ENCODE measurements at regions not wholly inside any gene's neighbourhood (a gene's known extent, or its start where the extent isn't known, plus 50 kb on each side); places are given as distances from the start of the nearest gene placed in this dataset.

DNA sequence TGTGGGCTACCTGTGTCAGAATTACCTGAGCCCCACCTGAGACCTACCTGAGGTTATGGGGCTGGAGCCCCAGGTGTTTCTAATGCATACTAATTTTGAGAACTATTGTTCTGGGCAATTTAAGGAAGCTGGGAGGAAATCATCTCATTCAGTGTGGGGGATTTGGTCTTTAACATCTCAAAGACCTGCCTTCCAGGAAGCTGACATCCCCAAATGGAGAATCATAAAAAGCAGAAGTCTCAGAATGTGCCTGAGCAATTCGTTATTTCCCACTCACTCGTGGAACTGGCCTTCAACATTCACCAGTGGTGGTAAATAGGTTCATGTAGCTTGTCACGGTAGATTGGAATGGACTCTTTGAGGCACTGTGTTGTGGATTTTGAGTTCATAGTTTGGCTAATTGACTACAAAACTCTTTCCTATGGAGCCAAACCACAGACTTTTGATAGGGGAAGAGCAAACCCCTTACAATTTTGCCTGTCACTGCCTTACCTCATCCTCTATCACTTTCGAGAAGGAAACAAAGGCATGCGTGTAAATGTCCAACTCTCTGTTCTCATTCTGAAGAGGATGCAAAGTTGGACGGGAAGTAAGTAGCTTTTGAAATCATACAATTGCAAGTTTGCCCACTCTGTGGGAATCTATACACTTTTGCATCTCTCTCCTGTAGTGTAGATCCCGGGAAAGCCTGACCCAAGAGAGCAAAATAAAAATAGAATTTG is 521.0 kb upstream of the MDFIC2 start (continued):
- TF ChIP-seq NPAS2 (CRISPR knock-in tag; IDR thresholded peaks at IDR 0.05; ENCODE audit: borderline replicate concordance): no peak
- TF ChIP-seq RFX5 (IDR thresholded peaks at IDR 0.05): no peak
- TF ChIP-seq BHLHE40 (IDR thresholded peaks at IDR 0.05; ENCODE audit: low read depth, low read length): no peak

- H3K4me3 ChIP-seq: no peak overlapping the region
- TF ChIP-seq CTCF (IDR thresholded peaks at IDR 0.05) (no peak), FOXS1 (CRISPR knock-in tag; IDR thresholded peaks at IDR 0.05) (no peak), HDAC2 (IDR thresholded peaks at IDR 0.05) (no peak), RCOR1 (IDR thresholded peaks at IDR 0.05; ENCODE audit: low read depth, low read length) (no peak), MAZ (IDR thresholded peaks at IDR 0.05; ENCODE audit: borderline replicate concordance, low read depth, low read length) (no peak), POLR2A (IDR thresholded peaks at IDR 0.05; ENCODE audit: low read length) (no peak)
- FAIRE-seq (no peak), ATAC-seq (no peak), DNase-seq (ENCODE audit: low read depth in 1 of 2, low spot score in 1 of 2) (no peak)
- POLR2A ChIA-PET: no interaction called here
- no peaks in the 10 kb centered on the region for H3K4me1 ChIP-seq
- no peak overlapping the region for H3K27ac ChIP-seq
- H3K4me2 ChIP-seq: no peak overlapping the region
- no peaks in the 10 kb centered on the region for H3K9me3 ChIP-seq
- CTCF ChIA-PET: interaction anchor here (0.9 kb wide), 1 partner anchor 10 kb away, joined by 5 read pairs; no protein-coding TSS in a partner anchor
Measured at GRCh38 chr3:70832834-70833205, 520.4 kb upstream of the MDFIC2 start.

GRCh38 chr3:70832089-70832833 is 519.8 kb upstream of the MDFIC2 start:
- Histone ChIP-seq H3K27ac (no peak overlapping the region), H3K9me3 (no peaks in the 10 kb centered on the region), H3K4me2 (no peak overlapping the region), H3K4me1 (no peaks in the 10 kb centered on the region), H3K4me3 (no peak overlapping the region)
- TF ChIP-seq, protein P1, sequence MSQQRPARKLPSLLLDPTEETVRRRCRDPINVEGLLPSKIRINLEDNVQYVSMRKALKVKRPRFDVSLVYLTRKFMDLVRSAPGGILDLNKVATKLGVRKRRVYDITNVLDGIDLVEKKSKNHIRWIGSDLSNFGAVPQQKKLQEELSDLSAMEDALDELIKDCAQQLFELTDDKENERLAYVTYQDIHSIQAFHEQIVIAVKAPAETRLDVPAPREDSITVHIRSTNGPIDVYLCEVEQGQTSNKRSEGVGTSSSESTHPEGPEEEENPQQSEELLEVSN (IDR thresholded peaks at IDR 0.05; ENCODE audit: borderline replicate concordance, low read depth): no peak
- TF ChIP-seq HES2 (IDR thresholded peaks at IDR 0.05): no peak
- TF ChIP-seq POLR2AphosphoS2 (conservative IDR thresholded peaks at IDR 0.05; ENCODE audit: low read length): no peak
- no peak for TF ChIP-seq MAX (IDR thresholded peaks at IDR 0.05)
- TF ChIP-seq BCL3 (IDR thresholded peaks at IDR 0.05): no peak
- no peak for TF ChIP-seq NFE2L2 (conservative IDR thresholded peaks at IDR 0.05; ENCODE audit: low read length)
- no peak for TF ChIP-seq HOXB13 (CRISPR knock-in tag; IDR thresholded peaks at IDR 0.05; ENCODE audit: low read depth)
- no peak for TF ChIP-seq CEBPB (IDR thresholded peaks at IDR 0.05)
- no peak for TF ChIP-seq ZC3H11A (IDR thresholded peaks at IDR 0.05)
- TF ChIP-seq ZFP36 (IDR thresholded peaks at IDR 0.05; ENCODE audit: borderline replicate concordance, partially characterized antibody): no peak
- TF ChIP-seq JUN (IDR thresholded peaks at IDR 0.05): no peak
- TF ChIP-seq HOXB5 (CRISPR knock-in tag; IDR thresholded peaks at IDR 0.05): no peak
- no peak for TF ChIP-seq SREBF2 (IDR thresholded peaks at IDR 0.05)
- TF ChIP-seq KDM5A (IDR thresholded peaks at IDR 0.05): no peak
- TF ChIP-seq RFX5 (IDR thresholded peaks at IDR 0.05): no peak
- TF ChIP-seq USF2 (IDR thresholded peaks at IDR 0.05): no peak
- no peak for TF ChIP-seq TFCP2L1 (CRISPR knock-in tag; IDR thresholded peaks at IDR 0.05)
- no peak for TF ChIP-seq RNF2 (IDR thresholded peaks at IDR 0.05; ENCODE audit: borderline replicate concordance, low read depth)
- ATAC-seq (no peak), DNase-seq (ENCODE audit: low read depth in 1 of 2, low spot score in 1 of 2) (no peak), FAIRE-seq (no peak)
- POLR2A ChIA-PET: no interaction called here
- CTCF ChIA-PET: interaction anchor here (0.9 kb wide), 1 partner anchor 10 kb away, joined by 5 read pairs; no protein-coding TSS in a partner anchor
- 63% methylated on average over 5 of the region's 5 CpGs for WGBS (ENCODE audit: missing lambda C conversion rate)

All from A549 (cell line).